PC-9 (cell line): ENCODE measurements at regions not wholly inside any gene's neighbourhood (a gene's known extent, or its start where the extent isn't known, plus 50 kb on each side); places are given as distances from the start of the nearest gene placed in this dataset.

Experiments used
- CTCF ChIP-seq: fragments of 200-600 bp; sonication (generic); conservative IDR thresholded peaks from 2 replicates; pipeline ENCODE4 v1.6.1; 2017; ENCODE audit warnings: mixed run types, antibody characterized with exemption, mild to moderate bottlenecking, moderate library complexity
- EZH2 ChIP-seq: fragments of 200-600 bp; sonication (generic); IDR thresholded peaks from 2 replicates; pipeline ENCODE4 v1.8.0; 2017; ENCODE audit warnings: antibody characterized with exemption, low read depth

GRCh38 chr16:73886426-73886825, 410.2 kb upstream of the PSMD7 start:
- no peak for TF ChIP-seq EZH2
- no peak for TF ChIP-seq CTCF
